ENCODE measurements at regions not wholly inside any gene's neighbourhood (a gene's known extent, or its start where the extent isn't known, plus 50 kb on each side); places are given as distances from the start of the nearest gene placed in this dataset.
"Not testable (repeated sequence)": the region's sequence is repeated elsewhere in the genome, so short reads cannot be mapped to it uniquely, and the experiment has no call there.

- DNase-seq (ENCODE audit: low read depth), result not testable (repeated sequence)
Measured at GRCh38 chr12:9411616-9412268, 196.0 kb downstream of the KLRB1 start.

- DNase-seq (ENCODE audit: low read depth), result not testable (repeated sequence)
Measured at GRCh38 chr12:9407425-9407748, 199.2 kb upstream of the PZP start.

GRCh38 chr12:9406564-9407424 is 198.6 kb upstream of the PZP start:
- no peak for DNase-seq (ENCODE audit: low read depth)

GRCh38 chr12:9405886-9406563 is 197.8 kb upstream of the PZP start:
- no peak for DNase-seq (ENCODE audit: low read depth)

GRCh38 chr12:9404469-9405260 is 196.5 kb upstream of the PZP start:
- peak; percentile 34 for DNase-seq (ENCODE audit: low read depth)

GRCh38 chr12:9404031-9404430 is 195.8 kb upstream of the PZP start:
- DNase-seq (ENCODE audit: low read depth), result no peak

GRCh38 chr12:9402432-9403040 is 194.3 kb upstream of the PZP start:
- DNase-seq (ENCODE audit: low read depth), result not testable (repeated sequence)

- DNase-seq (ENCODE audit: low read depth), result not testable (repeated sequence)
Measured at GRCh38 chr12:9396367-9396766, 188.2 kb upstream of the PZP start.

- not testable (repeated sequence) for DNase-seq (ENCODE audit: low read depth)
Measured at GRCh38 chr12:9395220-9395619, 187.0 kb upstream of the PZP start.

GRCh38 chr12:9392842-9393241 is 184.6 kb upstream of the PZP start:
- DNase-seq (ENCODE audit: low read depth), result no peak

GRCh38 chr12:9391815-9392214 is 183.6 kb upstream of the PZP start:
- DNase-seq (ENCODE audit: low read depth), result no peak

- no peak for DNase-seq (ENCODE audit: low read depth)
Measured at GRCh38 chr12:9390761-9391160, 182.6 kb upstream of the PZP start.

- DNase-seq (ENCODE audit: low read depth), result no peak
Measured at GRCh38 chr12:9389796-9390195, 181.6 kb upstream of the PZP start.

GRCh38 chr12:9388379-9388778 is 180.2 kb upstream of the PZP start:
- DNase-seq (ENCODE audit: low read depth), result no peak

GRCh38 chr12:9387450-9387849 is 179.3 kb upstream of the PZP start:
- DNase-seq (ENCODE audit: low read depth), result no peak

- no peak for DNase-seq (ENCODE audit: low read depth)
Measured at GRCh38 chr12:9383585-9383984, 175.4 kb upstream of the PZP start.

GRCh38 chr12:9381619-9382018 is 173.4 kb upstream of the PZP start:
- DNase-seq (ENCODE audit: low read depth), result no peak

- DNase-seq (ENCODE audit: low read depth), result no peak
Measured at GRCh38 chr12:9380650-9381049, 172.5 kb upstream of the PZP start.

- DNase-seq (ENCODE audit: low read depth), result no peak
Measured at GRCh38 chr12:9379023-9379742, 171.0 kb upstream of the PZP start.

GRCh38 chr12:9378430-9378835 is 170.2 kb upstream of the PZP start:
- DNase-seq (ENCODE audit: low read depth), result no peak

- no peak for DNase-seq (ENCODE audit: low read depth)
Measured at GRCh38 chr12:9372202-9372601, 164.0 kb upstream of the PZP start.

All from T-helper 22 cell (primary cell).